ENCODE measurements at regions not wholly inside any gene's neighbourhood (a gene's known extent, or its start where the extent isn't known, plus 50 kb on each side); places are given as distances from the start of the nearest gene placed in this dataset.

GRCh38 chr11:106295974-106296373 lies 218.5 kb downstream of the AASDHPPT start:
- TF ChIP-seq CTCF (IDR thresholded peaks at IDR 0.05; ENCODE audit: low read depth, low read length, poor library complexity, severe bottlenecking) (no peak), EZH2phosphoT487 (IDR thresholded peaks at IDR 0.05; ENCODE audit: borderline replicate concordance, low read length) (no peak)
- H3K27me3 ChIP-seq (ENCODE audit: control insufficient read depth, low read length), result no peaks in the 10 kb centered on the region
- H3K79me2 ChIP-seq (ENCODE audit: control insufficient read depth, low read length), result no peaks in the 10 kb centered on the region
- no peaks in the 10 kb centered on the region for H3K9me3 ChIP-seq (ENCODE audit: control insufficient read depth, insufficient read depth, low read length)
- no peaks in the 10 kb centered on the region for H3K36me3 ChIP-seq (ENCODE audit: control insufficient read depth, low read length)
- no peak overlapping the region for H3K4me3 ChIP-seq (ENCODE audit: low read length)
- H3K4me2 ChIP-seq (ENCODE audit: low read length), result no peak overlapping the region
- H3K4me1 ChIP-seq (ENCODE audit: control insufficient read depth, low read length), result no peaks in the 10 kb centered on the region
- no peaks in the 10 kb centered on the region for H3F3A ChIP-seq (ENCODE audit: control insufficient read depth, insufficient read depth)
- H3K27ac ChIP-seq (ENCODE audit: low read depth, low read length), result no peak overlapping the region
- H4K20me1 ChIP-seq (ENCODE audit: control insufficient read depth, insufficient read depth, low read depth, low read length), result no peaks in the 10 kb centered on the region
- H3K9me2 ChIP-seq (replicated peaks; ENCODE audit: control insufficient read depth, low read length), result no peaks in the 10 kb centered on the region

GRCh38 chr11:106302416-106302815 lies 225.0 kb downstream of the AASDHPPT start:
- Histone ChIP-seq H3K9me3 (ENCODE audit: control insufficient read depth, insufficient read depth, low read length) (peaks cover 13% of the 10 kb centered on the region), H3K4me1 (ENCODE audit: control insufficient read depth, low read length) (no peaks in the 10 kb centered on the region), H3K27me3 (ENCODE audit: control insufficient read depth, low read length) (no peaks in the 10 kb centered on the region), H3K79me2 (ENCODE audit: control insufficient read depth, low read length) (no peaks in the 10 kb centered on the region), H3K36me3 (ENCODE audit: control insufficient read depth, low read length) (no peaks in the 10 kb centered on the region), H3K4me2 (ENCODE audit: low read length) (no peak overlapping the region), H4K20me1 (ENCODE audit: control insufficient read depth, insufficient read depth, low read depth, low read length) (no peaks in the 10 kb centered on the region), H3K27ac (ENCODE audit: low read depth, low read length) (no peak overlapping the region), H3K9me2 (replicated peaks; ENCODE audit: control insufficient read depth, low read length) (no peaks in the 10 kb centered on the region), H3F3A (ENCODE audit: control insufficient read depth, insufficient read depth) (no peaks in the 10 kb centered on the region), H3K4me3 (ENCODE audit: low read length) (no peak overlapping the region)
- TF ChIP-seq CTCF (IDR thresholded peaks at IDR 0.05; ENCODE audit: low read depth, low read length, poor library complexity, severe bottlenecking) (no peak), EZH2phosphoT487 (IDR thresholded peaks at IDR 0.05; ENCODE audit: borderline replicate concordance, low read length) (no peak)

- H3K27ac ChIP-seq (ENCODE audit: low read depth, low read length), result no peak overlapping the region
- no peaks in the 10 kb centered on the region for H3K4me1 ChIP-seq (ENCODE audit: control insufficient read depth, low read length)
- H4K20me1 ChIP-seq (ENCODE audit: control insufficient read depth, insufficient read depth, low read depth, low read length), result no peaks in the 10 kb centered on the region
- no peaks in the 10 kb centered on the region for H3F3A ChIP-seq (ENCODE audit: control insufficient read depth, insufficient read depth)
- no peaks in the 10 kb centered on the region for H3K9me2 ChIP-seq (replicated peaks; ENCODE audit: control insufficient read depth, low read length)
- no peaks in the 10 kb centered on the region for H3K27me3 ChIP-seq (ENCODE audit: control insufficient read depth, low read length)
- H3K36me3 ChIP-seq (ENCODE audit: control insufficient read depth, low read length), result no peaks in the 10 kb centered on the region
- H3K9me3 ChIP-seq (ENCODE audit: control insufficient read depth, insufficient read depth, low read length), result peaks cover 13% of the 10 kb centered on the region
- no peak for TF ChIP-seq EZH2phosphoT487 (IDR thresholded peaks at IDR 0.05; ENCODE audit: borderline replicate concordance, low read length)
- TF ChIP-seq CTCF (IDR thresholded peaks at IDR 0.05; ENCODE audit: low read depth, low read length, poor library complexity, severe bottlenecking), result no peak
- H3K4me2 ChIP-seq (ENCODE audit: low read length), result no peak overlapping the region
- no peaks in the 10 kb centered on the region for H3K79me2 ChIP-seq (ENCODE audit: control insufficient read depth, low read length)
- no peak overlapping the region for H3K4me3 ChIP-seq (ENCODE audit: low read length)
These were observed 226.8 kb downstream of the AASDHPPT start for GRCh38 chr11:106304274-106304673.

GRCh38 chr11:106305458-106305857 lies 228.0 kb downstream of the AASDHPPT start:
- Histone ChIP-seq H3K9me2 (replicated peaks; ENCODE audit: control insufficient read depth, low read length) (no peaks in the 10 kb centered on the region), H3K79me2 (ENCODE audit: control insufficient read depth, low read length) (no peaks in the 10 kb centered on the region), H3K9me3 (ENCODE audit: control insufficient read depth, insufficient read depth, low read length) (peaks cover 13% of the 10 kb centered on the region), H3K4me2 (ENCODE audit: low read length) (no peak overlapping the region), H3K4me3 (ENCODE audit: low read length) (no peak overlapping the region), H3K36me3 (ENCODE audit: control insufficient read depth, low read length) (no peaks in the 10 kb centered on the region), H3K27ac (ENCODE audit: low read depth, low read length) (no peak overlapping the region), H4K20me1 (ENCODE audit: control insufficient read depth, insufficient read depth, low read depth, low read length) (no peaks in the 10 kb centered on the region), H3F3A (ENCODE audit: control insufficient read depth, insufficient read depth) (no peaks in the 10 kb centered on the region), H3K27me3 (ENCODE audit: control insufficient read depth, low read length) (no peaks in the 10 kb centered on the region), H3K4me1 (ENCODE audit: control insufficient read depth, low read length) (no peaks in the 10 kb centered on the region)
- TF ChIP-seq EZH2phosphoT487 (IDR thresholded peaks at IDR 0.05; ENCODE audit: borderline replicate concordance, low read length) (no peak), CTCF (IDR thresholded peaks at IDR 0.05; ENCODE audit: low read depth, low read length, poor library complexity, severe bottlenecking) (no peak)
